ENCODE measurements at regions not wholly inside any gene's neighbourhood (a gene's known extent, or its start where the extent isn't known, plus 50 kb on each side); places are given as distances from the start of the nearest gene placed in this dataset.
A peak's percentile ranks its signal among the peaks of the same experiment; 100 is the strongest.

DNA sequence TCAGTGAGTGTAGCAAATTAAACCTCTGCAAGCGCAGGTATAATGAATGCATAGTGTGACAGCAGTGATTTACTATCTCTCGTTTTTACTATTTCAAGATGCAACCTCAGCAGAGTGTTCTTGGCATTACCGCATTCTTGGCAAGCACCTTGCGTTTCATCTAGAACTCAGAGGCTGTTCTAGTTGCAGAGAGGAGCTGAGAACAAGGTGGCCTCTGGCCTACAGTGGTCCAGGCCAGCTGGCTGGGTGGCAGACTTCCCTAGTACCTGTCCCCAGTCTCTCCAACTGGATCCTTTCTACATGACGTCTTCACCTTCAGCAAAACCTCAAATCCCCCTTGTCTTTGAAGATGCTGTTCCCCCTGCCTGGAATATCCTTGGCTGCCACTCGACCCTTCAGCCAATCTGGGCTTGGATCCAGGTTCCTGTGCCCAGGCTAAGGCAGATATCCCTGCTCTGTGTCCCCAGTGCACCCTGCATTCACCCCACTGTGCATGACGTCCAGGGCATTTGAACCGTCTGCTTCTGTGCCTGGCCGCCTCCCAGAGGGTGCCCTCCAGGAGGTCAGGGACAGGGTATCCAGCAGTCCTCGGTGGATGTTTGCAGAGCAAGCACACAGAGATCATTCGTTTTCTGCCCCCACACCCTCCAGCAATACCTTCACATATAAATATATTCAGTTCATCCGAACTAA lies 120.4 kb upstream of the CPEB4 start:
- no peak for DNase-seq

DNA sequence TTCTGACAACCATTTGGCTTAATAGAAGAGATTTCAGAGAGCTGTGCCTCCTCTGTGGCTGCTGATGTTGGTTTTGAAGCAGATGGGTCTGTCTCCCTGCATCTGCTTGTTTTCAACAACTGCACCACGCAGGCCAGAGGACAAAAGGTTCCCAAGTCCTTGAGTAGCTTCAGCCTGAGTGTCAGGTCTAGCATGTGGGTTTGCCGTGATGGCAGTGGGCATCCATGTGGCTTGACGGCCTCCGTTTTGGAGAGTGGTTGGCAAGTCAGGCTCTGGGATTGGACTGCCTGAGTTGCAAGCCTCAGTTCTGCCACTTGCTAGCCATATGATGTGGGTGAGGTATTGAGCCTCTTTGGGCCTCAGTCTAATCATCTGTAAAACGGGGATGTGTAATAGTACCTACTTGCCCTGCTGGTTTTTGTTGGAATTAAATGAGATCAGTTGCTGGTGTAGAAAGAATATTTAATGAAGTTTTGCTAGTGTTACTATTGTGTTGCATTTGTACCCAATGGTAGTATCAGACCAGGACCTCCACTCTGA lies 119.8 kb upstream of the CPEB4 start:
- no peak for DNase-seq

- DNase-seq, result no peak
Measured at GRCh38 chr5:173768891-173769290, 119.3 kb upstream of the CPEB4 start.

DNA sequence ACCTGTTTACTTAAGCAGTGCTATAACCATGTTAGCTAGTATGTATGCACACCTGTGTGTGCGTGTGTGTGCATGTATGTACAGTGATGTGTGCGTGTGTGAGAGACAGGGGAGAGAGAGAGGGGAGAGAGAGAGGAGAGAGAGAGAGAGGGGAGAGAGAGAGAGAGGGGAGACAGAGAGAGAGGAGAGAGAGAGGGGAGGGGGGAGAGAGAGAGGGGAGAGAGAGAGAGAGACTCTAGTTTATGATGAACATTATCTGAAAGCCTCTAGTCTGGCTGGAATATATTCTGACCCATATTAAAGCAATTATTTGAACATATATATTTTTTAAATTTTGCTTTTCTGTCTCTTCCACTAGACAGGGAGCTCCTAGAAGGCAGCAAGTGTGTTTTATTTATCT lies 117.5 kb upstream of the CPEB4 start:
- no peak for DNase-seq

DNA sequence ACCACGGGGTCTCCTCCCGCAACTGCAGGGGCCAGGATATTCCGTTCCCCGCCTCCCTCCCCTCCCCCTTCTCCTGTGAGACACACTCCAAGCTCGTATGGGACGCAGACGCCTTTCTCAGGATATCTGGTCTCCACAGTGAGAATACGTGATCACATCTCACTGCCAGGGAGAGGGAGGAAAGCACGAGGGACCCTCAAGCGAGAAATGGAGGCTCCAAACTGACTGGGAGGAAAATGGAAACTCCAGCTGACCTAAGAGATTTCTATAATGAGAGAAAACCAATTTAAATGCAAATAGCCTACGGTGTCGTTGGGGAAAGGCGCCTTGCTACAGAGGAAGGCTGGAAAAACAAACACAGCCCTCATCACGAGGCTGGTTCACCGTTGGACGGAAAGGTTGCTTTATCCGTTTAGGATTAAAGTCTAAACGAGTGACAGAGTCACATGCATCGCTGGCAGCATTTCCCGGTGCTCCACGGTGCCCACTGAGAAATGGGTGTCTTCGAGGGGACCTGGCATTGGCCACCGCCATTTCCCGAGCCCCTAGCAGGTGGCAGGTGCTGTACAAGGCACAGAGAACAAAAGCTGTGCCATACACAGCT lies 116.9 kb upstream of the CPEB4 start:
- DNase-seq, result no peak

DNA sequence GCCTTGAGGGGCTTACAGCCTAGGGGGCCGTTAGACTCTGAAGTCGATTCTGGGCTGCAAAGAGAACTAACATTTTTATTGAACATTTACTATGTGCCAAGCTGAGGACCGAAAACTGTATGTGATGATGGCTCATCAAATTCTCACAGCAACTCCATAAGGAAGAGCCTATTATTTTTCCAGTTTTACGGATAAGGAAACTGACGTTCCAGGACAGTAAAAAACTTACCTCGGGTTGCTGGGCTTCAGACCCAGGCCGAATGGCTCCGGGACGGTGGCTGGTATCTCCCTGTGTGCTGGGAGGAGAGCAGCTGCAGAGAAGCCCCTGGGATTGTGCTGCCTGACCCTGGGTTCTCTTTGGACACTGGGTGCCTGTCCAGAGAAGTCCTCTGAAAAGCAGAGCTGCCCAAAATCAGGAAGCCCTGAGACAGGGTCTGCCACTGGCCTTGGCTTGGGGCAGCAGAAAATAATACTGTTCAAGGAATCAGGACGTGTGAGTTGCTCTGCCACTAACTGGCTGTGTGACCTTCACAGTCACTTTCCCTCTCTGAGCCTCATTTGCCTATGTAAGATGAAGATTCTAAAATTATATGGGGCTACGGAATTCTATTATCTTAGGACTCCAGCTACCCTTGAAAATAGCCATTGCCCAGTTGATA lies 116.3 kb upstream of the CPEB4 start:
- no peak for DNase-seq

DNA sequence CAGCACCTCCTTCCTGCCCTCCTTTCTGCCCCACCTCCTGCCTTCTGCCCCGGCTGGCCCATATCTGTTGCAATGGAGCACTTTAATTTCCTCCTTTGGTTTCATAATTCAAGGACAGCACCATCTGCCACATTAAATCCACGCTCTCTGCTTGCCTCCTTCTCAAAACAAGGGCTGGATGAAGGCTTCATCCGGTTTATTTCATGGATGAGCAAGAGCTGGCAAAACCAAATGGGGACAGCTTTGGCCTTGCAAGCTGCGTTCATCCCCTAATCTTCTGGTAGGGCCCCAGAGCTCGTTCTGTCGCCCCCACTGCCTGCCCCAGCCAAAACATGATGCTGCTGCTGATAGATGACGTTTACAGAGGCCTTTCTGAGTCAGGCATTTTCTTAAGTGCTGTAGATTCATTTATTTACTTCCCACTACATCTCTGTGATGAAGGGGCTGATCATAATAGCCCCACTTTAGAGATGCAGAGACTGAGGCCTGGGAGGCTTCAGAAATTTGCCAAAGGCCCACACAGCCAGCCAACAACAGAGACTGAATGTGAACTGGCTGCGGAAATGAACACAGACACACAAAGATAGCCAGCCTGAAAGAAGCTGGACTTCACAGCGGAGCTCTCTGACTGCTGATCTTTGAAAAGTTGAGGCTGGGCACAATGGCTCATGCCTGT lies 115.6 kb upstream of the CPEB4 start:
- no peak for DNase-seq

DNA sequence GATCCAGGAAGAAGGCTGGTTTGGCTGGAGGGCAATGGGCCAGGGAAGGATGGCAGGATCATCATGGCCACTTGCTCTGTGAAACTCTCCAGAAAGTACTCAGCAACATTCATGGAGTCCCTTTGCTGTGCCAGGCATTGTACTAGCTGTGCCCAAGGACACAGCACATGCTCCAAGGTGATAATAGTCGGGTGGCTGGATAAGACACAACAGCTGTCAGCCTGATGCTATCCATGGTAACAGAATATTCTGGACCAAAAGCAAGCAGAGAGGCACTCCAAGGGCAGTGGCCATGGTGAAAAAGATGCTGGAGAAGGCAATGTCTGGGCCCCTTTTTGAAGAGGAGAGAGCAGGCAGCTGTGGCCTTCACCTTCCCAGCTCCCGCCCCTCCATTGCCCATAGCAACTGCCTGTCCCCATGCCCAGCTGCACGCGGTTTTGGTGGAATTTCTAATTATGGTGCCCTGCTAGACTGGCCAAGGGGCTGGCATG lies 113.8 kb upstream of the CPEB4 start:
- no peak for DNase-seq

DNA sequence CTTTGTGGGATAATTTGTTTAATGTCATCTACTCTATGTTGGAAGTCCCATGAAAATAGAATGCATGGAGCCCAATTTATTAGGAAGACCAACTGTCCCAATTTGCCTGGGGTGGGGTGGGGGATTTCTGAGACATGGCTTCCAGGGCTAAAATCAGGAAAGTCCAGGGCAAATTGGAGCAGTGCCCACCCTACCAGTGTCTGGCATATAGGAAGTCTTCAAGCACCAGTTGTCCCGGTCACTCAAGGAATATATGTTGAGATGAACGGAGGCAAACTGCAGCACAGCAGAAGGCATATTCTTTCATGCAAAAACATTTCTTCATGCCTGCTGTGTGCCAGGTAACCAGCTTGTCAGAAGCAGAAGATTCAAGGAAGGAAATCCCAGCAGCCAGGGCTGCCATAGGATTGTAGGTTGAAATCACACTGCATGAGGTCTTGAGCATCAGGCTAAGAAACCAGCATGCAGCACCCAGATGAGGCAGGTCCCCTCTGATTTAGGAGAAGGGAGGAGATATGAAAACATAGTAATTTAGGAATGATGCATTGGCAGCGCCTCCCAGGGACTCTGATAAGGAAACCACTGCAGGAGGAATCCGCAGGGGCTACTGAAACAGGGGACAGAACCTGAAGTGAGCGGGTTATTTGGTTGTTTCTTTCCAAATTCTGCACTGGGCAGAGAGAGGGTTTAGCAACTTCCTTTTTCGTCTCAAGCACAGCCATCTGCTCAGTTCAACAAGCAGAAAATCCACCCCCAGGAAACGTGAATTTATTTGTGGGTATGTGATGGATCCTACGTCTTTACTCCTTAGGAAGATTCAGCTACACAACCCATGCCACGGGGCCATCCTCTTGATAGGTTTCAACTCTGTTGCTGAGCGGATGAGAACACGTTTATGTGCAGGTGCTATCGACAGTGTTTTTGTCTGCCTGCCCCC lies 112.6 kb upstream of the CPEB4 start:
- no peak for DNase-seq

DNA sequence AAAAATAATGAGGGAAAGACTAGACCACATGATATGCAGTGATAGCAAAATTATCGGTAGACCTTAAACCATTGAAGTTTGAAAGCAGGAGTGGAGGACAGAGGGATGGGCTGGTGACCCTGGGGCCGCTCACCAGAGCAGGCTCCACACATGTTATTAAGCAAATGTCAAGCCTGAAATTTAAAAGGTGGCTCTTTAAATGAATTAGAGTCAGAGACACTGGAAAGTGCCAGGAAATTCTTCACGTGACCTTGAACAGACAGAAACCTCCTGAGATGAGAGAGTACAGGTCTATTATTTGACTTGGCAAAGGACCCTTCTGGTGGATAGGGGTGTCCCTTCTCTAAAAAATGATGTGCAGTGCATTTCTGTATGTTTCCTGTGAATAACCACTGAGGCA lies 111.0 kb upstream of the CPEB4 start:
- DNase-seq, result no peak

GRCh38 chr5:173777674-173778073 lies 110.5 kb upstream of the CPEB4 start:
- no peak for DNase-seq

DNA sequence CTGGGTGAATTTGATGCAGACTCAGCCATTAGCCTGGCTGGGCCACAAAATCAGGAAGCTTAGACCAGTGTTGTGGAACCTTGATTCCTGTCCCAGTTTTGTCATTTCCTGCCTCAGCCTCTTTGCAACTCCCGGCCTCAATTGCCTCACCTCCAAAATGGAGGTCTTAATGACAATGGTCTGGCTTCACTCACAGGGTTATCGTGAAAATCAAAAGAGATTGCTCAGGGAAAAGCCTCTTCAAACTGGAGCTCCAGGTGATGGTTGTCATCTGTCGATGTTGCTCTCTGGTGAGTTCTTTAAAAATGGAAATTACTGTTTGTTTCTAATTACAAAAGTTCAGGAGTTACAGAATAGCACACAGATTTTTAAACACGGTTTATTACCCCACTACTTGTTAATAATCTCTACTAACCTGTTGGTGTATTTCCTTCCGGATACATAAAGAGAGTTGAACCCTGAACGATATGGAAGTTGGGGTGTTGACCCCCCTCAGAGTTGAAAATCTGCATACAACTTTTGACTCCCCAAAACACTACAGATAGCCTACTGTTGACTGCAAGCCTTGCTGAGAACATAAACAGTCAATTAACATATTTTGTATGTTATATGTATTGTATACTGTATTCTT lies 109.9 kb upstream of the CPEB4 start:
- peak; percentile 30 for DNase-seq

GRCh38 chr5:173778784-173779304 lies 109.3 kb upstream of the CPEB4 start:
- no peak for DNase-seq

DNA sequence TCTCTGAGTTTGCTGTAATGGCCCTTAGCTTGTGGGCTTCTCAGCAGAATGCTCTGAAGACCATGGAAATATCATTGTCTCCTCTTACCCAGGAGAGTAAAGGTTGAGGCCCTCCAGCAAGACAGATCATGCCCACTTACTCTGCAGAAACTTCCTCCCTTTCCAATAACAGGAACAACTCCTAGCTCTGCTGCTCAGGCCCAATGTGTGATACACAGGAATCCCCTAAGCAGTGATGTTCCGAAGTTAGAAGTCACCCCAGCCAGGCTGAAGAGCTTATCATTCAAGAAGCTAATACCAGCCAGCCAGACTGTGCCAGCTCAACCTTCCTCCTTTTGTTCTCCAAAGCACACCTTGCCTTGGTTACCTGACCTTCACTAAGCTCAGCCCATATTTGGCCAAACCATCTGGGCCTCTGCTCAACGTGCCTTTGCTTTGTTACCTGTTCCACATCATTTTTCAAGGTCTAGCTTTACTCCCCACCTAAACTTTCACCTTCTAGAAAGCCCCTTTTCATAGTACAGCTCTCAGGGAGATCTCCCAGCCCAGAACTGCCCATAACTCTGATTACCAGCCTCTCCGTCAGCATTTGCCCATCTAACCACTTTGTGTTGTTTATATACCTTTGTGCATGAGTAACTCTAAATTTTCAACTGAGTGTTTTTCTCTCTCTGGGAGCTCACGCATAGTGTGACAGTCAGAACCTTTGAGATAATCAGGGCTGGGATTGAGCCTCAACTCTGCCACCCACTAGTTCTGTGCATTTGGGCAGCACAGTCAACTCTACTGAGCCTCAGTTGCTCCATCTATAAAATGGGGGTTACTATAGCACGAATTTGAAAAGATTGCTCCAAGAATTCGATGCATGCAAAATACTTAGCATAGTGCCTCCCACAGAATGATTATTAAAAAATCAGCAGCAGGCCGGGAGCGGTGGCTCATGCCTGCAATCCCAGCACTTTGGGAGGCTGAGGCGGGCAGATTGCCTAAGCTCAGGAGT lies 107.6 kb upstream of the CPEB4 start:
- no peak for DNase-seq

- no peak for DNase-seq
Measured at GRCh38 chr5:173781432-173781815, 106.7 kb upstream of the CPEB4 start.

DNA sequence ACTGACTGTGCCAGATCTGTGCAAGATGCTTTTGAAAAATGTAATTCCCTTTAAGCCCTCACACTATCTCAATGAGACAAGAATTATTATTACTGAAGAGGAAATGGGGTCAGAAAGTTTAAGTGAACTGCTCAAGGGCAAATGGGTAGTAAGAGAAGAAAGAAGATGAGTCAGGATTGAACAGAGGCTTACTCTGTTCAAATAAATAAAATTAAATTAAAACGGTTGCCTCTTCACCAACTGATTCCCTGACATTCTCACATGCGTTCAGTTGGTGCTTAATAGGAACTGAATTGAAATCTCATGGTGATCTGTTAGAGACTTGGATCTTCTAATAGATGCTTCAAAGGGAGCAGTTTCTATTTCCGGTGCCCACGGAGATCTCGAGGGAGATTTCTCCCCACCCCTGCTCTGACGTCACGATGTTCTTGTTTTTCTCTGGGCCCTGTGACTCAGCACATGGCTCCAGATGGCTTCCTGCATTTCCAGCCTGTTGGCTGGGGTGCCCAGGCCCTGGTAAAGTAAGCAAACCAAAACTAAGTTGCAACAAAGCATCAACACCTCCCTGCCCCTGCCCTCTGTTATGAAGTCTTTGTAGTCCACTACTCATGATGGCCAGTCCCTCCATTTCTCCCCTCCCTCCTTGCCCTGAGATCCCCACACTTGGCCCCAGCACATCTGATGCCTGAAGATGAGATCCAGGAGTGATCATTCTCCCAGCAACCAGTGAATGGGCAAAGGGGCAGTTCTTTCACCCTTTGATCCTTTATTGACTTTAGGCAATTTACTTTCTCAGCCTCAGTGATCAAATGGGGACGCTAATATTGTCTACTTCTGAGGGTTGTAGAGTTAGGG lies 106.1 kb upstream of the CPEB4 start:
- DNase-seq, result peak; percentile 75

GRCh38 chr5:173782671-173783101 lies 105.5 kb upstream of the CPEB4 start:
- no peak for DNase-seq

DNA sequence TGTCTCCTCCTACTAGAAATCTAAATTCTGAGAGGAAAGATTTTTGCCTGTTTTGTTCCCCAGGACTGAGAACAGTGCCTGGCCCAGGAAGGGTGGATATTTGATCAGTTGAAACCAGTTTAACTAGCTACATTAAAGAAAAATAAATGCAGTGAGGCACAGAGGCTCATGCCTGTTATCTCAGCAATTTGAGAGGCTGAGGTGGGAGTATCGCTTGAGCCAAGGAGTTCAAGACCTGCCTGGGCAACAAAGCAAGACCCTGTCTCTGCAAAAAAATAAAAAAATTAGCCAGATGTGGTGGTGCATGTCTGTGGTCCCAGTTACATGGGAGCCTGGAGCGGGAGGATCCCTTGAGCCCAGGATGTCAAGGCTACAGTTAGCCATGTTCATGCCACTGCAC lies 104.8 kb upstream of the CPEB4 start:
- no peak for DNase-seq

DNA sequence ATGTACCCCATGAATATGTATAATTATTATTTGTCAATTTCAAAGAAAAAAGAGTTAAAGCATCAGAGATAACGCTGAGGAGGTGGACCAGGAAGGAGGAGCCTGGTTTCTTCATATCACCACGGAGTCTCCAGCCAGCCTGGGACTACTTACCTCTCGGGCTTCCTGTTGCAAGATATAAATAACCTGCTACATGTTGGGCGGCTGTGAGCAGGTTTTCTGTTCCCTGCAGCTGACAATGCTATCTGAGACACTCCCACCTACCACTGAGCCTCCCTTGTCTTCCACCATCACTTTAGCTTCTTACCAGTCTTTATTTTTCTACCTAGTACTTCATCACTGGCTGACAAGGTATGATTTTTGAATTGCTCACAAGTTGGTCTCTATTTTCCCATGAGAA lies 102.7 kb upstream of the CPEB4 start:
- no peak for DNase-seq

Data from femur (tissue), 1 donor.